CD4-positive, alpha-beta T cell treated with Interleukin-6 at 100 ng/mL for 8 hours (primary cell): ENCODE measurements at regions not wholly inside any gene's neighbourhood (a gene's known extent, or its start where the extent isn't known, plus 50 kb on each side); places are given as distances from the start of the nearest gene placed in this dataset.
A peak's percentile ranks its signal among the peaks of the same experiment; 100 is the strongest.
"Not testable (repeated sequence)": the region's sequence is repeated elsewhere in the genome, so short reads cannot be mapped to it uniquely, and the experiment has no call there.

Experiments used
- DNase-seq: peaks from one replicate; pipeline ENCODE4 v3.0.0-alpha.2; 2020; ENCODE audit warnings: mixed read lengths, low spot score

DNA sequence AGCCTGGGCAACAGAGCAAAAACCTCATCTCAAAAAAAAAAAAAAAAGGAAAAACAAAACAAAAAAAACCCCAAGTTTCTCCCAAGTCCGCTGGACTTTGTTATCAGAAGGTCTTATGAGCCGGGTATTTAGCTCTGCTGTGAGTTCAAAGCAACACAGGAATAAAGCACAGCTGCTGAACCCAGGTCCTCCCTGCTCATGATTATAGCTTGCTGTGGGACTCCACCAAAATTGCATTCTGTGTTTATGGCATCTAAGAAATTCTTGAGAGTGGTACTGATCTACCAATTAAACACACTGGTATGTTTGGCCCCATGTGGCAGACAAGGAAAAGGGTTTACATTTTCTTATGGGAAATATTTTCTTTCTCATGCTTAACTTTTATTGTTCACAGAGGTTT is 93.6 kb upstream of the NEDD9 start:
- no peak for DNase-seq

DNA sequence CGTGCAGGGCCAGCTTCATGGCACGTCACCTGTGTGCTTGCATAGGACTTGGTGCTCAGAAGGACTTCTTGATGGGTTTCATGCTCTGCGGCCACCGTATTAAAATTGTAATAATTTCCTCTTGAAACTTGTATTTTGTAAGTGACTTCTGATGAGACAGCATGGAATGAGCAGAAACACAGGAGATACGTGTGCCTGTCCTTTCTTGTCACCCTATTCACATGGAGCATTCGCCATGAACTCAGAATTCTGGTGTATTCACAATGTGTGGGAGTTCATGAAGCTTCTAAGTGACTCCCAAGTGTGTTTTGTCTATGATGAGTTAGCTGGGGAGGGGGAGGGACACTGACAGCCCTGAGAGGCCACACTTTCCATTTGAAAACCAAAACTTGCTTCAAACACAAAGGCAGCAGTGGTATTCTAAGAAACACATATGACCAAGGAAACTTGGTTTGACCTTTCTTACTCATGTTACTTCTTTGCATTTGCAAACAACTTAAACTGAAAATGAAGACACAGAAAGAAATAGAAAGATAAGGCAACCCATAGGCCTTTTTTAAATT is 92.1 kb upstream of the NEDD9 start:
- DNase-seq: no peak

DNA sequence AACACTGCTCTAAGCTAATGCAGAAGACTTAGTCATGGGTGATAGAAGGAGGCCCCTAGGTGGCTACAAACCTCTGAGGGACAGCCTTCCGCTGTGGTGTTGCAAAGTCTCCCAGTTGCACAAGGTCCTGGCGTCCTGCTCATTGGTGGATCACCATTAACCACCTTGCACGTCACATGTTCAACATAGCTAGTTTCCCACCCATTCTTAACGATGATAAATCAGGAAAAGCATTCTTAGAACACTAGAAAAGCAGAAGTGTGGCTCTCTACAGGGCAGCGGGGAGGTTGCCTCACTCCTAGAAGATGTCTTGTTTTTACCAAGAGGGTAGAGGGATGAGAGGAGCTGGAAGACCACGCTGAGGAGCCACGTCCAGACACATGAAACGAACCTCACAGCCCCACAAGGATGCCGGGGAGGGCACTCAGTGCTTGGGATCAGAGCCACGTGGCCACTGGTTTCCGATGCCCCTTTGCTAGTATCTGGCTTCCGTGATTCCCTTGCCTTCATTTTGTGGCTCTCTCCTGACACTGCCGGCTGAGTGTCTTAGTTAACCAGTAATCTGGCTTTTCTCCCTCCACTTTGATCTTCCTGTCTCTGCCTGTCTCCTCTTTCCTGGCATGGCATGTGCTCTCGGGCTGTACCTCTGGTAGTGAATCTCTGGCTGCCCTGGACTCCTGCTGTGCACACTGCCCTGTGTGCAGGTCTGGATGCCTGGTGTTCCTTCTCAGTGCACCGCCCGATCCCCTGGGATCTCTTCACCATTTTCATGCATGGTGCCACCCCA is 91.4 kb upstream of the NEDD9 start:
- no peak for DNase-seq

DNA sequence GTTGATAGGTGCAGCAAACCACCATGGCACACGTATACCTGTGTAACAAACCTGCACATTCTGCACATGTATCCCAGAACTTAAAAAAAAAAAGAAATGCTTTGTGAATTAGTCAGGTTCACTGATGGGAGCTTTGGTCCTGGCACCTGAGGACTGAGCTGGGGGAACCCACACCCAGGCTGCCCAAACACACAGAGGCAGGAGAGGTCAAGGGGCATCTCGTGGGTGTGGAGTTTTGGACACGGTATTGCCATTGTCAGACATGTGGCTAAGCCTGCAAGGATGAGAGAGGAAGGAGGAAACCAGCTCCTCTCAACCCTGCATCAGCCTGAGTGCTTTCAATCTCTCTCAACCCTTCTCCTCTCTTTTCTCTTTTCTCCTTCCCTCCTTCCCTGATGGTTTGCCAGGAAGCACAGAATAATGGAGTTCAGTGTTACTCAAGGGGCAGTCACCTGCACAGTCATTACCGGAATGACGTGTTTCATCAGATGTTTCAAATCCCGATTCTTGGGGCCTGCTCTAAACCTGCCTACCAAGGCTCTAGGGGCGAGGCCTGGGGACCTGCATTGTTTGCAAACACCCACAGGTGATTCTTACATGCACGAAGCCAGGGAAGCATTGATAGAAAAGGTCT is 89.9 kb upstream of the NEDD9 start:
- no peak for DNase-seq

DNA sequence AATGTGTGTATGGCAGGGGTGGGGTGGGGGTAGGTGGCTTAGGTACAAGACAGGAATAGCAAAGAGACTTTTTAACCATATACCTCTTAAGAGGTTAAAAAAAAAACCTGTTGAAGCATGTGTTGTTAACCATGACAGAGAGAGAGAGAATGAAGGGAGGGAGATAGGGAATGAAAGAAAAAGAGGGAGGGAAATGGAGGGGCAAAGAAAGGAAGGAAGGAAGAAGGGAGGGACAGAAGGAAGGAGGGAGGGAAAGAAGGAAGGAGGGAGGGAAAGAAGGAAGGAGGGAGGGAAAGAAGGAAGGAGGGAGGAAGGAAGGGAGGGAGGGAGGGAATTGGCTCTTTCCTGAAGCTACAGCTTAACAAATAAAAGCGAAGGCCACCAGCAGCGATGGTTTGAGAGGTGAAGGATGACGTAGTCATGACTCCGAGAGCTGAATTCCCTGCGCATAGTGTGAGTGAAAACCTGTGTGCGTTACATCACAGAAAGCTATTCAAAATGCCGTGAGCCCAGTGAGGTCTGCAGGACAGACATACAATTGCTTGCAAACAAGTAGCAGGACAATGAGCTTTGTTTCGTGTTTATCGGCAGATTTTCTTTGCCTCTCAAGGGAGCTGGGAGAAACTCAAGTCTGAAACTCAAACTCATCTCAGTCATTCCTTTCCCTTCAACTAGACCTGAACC is 88.6 kb upstream of the NEDD9 start:
- no peak for DNase-seq

DNA sequence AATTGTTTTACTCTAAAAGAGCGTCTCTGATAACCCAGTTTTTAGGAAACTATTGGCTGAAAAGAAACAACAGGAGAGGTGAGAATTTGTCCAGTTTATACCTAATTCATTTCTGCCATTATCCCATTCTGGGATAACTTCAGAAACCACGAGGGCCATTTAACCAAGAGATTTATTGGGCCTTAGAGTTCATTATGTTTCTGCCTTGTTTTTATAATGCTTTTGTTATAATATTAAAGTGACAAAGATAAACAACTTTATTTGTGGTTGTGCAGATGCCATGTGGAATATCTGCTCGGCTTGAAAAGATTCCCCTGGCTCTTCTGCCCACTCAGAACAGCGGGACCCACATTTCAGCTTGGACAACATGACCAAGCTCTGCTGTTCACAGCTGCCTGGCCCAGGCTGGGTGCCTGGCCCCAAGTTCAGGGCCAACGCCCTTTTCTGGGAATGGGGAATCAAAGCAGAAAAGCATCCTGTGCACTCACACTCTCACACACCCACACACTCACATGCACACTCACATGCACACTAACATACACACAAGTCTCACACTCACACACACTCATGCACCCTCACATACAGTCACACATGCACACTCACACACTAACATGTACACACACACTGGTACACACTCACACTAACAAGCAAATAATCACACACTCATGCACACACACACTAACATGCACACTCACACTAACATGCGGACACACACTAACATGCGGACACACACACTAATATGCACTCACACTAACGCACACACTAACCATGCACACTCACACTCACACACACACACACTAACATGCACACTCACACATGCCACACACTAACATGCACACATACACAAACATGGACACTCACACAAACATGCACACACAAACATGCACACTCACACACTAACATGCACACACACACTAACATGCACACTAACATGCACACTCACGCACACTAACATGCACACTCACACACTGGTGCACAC is 86.7 kb upstream of the NEDD9 start:
- DNase-seq: no peak

DNA sequence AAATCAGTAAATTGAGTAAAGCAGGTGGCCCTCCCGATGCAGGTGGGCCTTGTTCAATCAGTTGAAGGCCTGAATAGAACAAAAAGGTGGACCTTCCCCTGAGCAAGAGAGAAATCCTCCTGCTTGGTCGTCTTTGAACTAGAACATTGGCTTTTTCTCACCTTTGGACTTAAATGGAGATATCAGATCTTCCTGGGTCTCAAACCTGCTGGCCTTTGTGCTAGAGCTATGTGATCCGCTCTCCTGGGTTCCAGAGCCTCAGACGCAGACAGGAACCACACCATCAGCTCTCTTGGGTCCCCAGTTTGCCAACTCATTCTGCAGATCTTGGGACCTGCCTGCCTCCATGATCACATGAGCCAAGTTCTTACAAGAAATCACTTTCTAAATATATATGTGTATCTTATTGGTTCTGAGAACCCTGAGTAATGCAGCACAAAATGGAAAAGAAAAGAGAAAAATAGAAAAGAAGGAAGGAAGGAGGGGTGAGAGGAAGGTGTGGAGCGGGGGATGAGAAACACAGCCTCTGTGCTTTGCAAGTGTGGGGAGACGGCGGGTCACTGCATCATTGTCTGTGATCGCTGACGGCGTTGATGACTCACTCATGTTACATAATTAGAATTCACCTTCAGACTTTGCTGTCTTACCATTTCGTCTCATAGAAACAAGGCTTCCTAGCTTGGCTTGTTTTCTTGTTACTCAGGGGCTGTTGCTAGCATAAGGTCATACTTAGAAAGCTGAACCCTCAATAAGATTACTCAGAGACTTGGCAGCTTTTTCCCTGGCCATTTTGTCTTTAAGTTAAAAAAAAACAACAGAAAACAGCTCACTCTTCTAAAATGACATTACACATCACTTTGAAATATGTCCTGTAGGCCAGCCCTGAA is 85.7 kb upstream of the NEDD9 start:
- peak; percentile 53 for DNase-seq

DNA sequence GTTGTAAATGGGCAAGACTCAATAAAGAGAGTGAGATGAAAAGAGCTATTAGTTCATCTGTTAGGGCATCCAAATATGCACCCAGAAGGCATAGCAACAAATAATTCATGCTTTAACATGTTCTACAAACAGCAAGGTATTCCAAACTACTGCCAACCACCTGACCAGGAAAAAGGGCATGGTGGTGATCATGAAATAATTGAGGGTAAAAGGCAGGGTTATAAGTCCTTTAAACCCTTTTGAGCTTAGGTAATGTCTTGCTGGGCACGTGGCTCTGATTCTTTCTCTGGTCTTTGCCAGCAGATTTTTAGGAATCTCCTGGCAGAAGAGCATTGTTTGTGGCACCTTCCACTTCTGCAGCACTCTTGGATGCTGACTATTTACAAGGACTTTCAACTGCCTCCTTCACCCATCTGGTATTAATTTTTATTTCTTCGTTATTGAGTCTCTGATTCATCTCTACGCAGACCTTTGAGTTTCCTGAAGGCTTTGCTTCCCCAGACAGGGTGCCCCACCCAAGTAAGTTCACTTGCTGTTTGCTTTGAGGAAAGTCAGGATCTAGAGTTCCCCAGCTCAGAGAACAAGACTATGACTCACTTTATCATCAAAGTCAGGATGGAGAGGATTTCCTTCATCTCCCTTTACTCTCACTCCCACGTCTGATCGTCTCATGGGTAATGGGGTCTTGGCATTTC is 83.4 kb upstream of the NEDD9 start:
- no peak for DNase-seq

DNA sequence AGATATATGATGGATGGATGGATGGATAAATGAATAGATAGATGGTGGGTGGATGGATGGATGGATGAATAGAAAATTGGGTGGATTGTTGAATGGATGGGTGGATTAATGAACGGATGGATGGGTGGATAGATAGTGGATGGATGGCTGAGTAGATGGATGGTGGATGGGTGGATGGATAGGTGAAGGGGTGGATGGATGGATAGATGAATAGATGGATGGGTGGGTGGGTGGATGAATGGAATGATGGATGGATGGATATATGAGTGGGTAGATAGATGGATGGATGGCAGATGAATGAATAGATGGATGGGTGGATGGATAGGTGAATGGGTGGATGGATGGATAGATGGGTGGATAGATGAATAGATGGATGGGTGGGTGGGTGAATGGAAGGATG is 80.7 kb upstream of the NEDD9 start:
- DNase-seq: no peak

DNA sequence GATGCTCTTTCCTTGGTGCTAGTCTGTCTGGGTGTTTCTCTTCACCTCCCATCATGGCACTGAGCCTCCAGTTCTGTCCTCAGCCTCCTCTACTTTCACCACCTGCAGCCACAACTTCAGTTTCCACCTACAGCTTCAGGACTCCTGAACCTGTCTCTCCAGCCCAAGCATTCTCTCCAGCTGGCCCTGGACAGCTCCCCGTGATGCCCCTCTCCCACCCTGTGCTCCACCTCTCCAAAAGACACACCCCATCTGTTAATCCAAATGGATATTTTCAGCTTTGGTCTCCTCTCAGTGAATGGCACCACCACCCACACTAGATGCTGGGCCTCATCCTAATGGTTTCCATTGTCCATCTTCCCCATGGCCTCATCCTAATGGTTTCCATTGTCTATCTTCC is 79.5 kb upstream of the NEDD9 start:
- no peak for DNase-seq

DNA sequence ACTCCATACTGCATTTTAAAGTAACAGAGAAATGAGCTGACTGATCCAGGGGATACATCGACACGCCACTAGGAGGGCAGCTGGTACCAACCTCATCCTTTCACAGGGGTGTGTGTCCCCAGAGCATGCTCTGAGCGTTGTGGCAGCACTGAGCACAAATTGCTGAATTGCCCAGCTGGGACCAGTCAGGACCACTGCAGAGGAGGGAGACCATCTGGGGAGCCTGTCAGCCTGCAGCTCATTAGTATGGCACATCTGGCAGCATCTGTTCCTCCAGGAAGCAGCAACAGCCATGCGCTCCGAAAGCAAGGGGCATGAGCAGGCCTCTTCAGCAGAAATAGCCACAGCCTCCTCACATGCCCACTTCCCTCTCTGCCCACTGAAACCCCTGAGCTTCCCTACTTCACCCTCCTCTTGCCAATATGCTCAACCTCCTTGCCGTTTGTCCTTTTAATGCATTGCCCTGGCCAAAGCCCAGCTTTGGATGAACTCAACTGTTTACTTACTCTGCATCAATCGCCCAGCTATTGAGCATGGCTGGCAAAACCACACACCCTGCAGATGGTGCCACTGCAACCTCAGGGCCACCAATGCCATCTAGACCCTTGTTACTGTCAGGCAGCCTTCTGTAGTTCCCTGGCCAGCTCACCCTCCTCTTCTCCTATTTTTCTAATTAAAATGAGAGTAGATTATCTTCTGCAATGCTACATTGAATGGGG is 77.6 kb upstream of the NEDD9 start:
- DNase-seq: no peak

DNA sequence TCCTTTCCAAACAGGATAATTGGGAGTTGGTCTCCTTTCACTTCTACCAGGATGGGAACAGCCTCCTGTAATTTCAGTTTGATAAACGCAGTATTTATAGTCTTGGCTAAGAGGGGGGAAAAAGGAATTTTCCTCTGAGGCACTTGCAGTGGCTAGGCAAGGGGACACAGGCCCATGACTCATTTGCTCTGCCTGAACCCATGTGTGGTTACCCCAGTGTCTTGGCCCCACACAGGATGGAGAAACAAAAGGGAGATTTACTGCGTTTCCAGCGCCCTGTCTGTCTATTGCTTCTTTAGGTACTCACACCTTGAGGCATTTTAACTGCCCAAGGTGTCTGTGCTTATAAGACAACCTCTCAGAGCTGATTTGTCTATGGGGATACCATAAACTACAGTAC is 74.8 kb upstream of the NEDD9 start:
- no peak for DNase-seq

DNA sequence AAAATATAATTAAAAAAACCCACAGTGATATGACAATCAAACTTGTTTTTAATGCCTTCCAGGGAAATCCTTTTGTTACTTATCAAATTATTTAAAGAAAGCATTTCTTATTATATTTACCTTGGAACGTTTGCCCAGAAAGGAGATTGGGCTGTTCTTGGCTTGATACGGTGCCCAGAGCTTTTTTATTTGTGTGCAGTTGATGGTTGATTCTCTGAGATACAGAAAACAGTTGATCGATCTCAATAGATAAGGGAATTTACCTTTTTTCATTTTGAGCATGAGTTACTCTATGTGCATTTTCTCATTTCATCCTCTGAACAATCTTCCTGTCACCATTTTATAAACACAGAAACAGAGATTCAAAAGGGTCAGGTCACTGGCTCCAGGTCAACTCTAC is 72.5 kb upstream of the NEDD9 start:
- DNase-seq: no peak

DNA sequence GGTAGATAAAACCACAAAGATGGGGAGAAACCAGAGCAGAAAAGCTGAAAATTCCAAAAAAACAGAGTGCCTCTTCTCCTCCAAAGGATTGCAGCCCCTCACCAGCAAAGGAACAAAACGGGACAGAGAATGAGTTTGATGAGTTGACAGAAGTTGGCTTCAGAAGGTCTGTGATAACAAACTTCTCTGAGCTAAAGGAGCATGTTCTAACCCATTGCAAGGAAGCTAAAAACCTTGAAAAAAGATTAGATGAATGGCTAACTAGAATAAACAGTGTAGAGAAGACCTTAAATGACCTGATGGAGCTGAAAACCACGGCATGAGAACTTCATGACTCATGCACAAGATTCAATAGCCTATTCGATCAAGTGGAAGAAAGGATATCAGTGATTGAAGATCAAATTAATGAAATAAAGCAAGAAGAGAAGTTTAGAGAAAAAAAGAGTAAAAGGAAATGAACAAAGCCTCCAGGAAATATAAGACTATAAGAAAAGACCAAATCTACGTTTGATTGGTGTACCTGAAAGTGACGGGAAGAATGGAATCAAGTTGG is 67.5 kb upstream of the NEDD9 start:
- DNase-seq: not testable (repeated sequence)

DNA sequence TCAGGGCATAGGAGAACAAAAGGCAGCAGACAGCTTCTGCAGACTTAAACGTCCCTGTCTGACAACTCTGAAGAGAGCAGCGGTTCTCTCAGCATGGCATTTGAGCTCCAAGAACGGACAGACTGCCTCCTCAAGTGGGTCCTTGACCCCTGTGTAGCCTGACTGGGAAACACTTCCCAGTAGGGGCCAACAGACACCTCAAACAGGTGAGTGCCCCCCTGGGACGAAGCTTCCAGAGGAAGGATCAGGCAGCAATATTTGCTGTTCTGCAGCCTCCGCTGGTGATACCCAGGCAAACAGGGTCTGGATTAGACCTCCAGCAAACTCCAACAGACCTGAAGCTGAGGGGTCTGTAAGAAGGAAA is 66.9 kb upstream of the NEDD9 start:
- DNase-seq: not testable (repeated sequence)

DNA sequence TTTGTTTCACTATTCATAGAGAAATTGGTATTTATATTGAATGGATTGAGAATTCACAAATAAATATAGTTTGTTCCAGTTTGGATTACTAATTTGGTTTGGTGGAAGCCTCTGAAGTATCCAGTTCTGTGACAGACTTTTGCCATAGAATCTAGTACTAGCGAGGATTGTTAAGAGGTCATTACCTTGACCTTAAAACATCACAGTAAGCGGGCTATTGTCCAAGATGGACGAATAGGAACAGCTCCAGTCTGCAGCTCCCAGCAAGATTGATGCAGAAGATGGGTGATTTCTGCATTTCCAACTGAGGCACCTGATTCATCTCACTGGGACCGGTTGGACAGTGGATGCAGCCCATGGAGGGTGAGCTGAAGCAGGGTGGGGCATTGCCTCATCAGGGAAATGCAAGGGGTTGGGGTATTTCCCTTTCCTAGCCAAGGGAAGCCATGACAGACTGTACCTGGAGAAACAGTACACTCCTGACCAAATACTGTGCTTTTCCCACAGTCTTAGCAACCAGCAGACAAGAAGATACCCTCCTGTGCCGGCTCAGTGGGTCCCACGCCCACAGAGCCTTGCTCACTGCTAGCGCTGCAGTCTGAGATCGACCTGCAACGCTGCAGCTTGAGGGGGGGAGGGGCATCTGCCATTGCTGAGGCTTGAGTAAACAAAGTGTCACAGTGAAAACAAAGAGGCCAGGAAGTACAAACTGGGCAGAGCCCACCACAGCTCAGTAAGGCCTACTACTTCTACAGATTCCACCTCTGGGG is 66.4 kb upstream of the NEDD9 start:
- DNase-seq: no peak

DNA sequence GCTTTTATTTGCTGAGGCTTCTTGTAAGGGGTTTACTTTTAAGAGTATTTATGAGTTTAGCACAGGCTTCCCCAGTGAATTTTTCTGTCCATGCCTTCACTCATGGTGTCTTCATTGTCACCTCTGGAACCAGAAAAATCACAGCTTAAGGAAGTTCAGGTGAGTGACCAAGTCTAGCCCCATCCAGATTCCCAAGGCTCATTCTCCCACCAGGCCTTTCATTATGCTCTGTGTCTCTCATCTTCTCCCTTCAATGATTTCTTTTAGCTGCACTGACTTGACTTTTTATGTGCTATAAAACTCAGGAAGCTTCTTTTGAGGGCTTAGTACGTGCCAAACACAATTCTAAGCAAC is 64.9 kb upstream of the NEDD9 start:
- no peak for DNase-seq
